ENCODE measurements at regions not wholly inside any gene's neighbourhood (a gene's known extent, or its start where the extent isn't known, plus 50 kb on each side); places are given as distances from the start of the nearest gene placed in this dataset.
"Not testable (repeated sequence)": the region's sequence is repeated elsewhere in the genome, so short reads cannot be mapped to it uniquely, and the experiment has no call there.

GRCh38 chr10:120047926-120048325 is 155.4 kb downstream of the SEC23IP start:
- DNase-seq (ENCODE audit: low read depth in 2 of 3, low spot score in 2 of 3), result no peak

- DNase-seq (ENCODE audit: low read depth in 2 of 3, low spot score in 2 of 3), result no peak
These were observed 155.9 kb downstream of the SEC23IP start for GRCh38 chr10:120048391-120048790.

GRCh38 chr10:120051671-120052070 is 159.1 kb downstream of the SEC23IP start:
- no peak for DNase-seq (ENCODE audit: low read depth in 2 of 3, low spot score in 2 of 3)

DNA sequence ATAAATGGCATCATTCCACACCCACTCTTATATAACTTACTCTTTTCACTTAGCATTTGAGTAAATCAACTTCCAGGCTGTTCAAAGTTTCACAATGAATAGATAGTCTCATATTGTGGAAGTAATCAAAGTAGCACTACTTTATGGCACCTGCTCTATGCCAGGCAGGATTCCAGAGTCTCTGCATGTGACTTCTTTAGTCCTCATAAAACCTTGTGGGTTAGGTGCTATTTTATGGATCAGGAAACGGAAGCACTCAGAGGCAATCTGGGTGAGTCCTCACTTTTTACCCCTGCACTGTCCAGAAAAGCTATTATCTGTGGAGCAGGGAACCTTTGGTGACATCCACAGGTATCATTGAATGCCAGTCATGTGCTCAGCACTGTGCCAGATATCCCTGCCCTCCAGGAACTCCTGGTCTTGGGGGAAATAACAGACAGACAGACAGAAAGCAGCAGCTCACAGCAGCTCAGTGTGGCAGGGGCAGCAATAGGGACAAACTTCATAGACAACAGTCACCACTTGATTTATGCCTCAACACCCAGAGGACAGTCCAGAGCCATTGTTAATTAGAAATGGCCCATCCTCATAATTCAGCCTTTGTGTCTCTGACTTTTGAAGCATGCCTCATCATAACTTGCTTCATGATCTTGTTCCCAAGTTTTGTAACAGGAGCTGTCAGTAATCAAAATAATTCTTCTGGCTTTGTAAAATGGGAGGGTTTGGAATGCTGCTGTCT is 160.6 kb downstream of the SEC23IP start:
- no peak for DNase-seq (ENCODE audit: low read depth in 2 of 3, low spot score in 2 of 3)

DNA sequence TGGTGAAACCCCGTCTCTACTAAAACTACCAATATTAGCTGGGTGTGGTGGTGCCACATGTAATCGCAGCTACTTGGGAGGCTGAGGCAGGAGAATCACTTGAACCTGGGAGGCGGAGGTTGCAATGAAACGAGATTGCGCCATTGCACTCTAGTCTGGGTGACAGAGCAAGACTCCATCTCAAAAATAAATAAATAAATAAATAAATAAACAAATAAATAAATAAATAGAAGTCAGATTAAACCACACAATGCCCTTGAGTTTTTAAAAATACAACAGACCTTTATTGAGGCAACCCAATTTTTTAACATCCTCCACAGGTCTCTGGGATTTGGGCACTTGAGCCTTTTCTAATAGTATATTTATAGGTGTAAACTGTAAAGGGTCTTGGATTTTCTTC is 167.3 kb downstream of the SEC23IP start:
- not testable (repeated sequence) for DNase-seq (ENCODE audit: low read depth in 2 of 3, low spot score in 2 of 3)

- no peak for DNase-seq (ENCODE audit: low read depth in 2 of 3, low spot score in 2 of 3)
These were observed 174.9 kb downstream of the SEC23IP start for GRCh38 chr10:120067427-120067826.

DNA sequence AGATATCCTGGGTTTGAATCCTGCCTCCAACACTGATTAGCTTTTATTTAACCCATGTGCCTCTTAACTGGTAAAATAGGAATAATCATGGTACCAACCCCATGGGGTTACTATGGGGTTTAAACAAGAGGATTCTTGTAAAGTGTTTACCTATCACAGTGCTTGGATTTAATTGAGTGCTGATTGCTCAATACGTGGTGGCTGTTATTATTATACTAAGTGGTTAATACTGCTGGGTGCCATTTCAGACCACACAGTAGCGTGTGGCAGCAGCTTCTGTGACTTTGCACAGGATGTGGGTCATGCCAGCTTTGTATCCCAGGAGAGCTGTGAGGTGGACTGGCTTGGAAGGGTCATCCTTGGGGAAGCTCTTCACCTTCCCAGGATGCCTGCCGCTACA is 177.2 kb downstream of the SEC23IP start:
- DNase-seq (ENCODE audit: low read depth in 2 of 3, low spot score in 2 of 3), result no peak

DNA sequence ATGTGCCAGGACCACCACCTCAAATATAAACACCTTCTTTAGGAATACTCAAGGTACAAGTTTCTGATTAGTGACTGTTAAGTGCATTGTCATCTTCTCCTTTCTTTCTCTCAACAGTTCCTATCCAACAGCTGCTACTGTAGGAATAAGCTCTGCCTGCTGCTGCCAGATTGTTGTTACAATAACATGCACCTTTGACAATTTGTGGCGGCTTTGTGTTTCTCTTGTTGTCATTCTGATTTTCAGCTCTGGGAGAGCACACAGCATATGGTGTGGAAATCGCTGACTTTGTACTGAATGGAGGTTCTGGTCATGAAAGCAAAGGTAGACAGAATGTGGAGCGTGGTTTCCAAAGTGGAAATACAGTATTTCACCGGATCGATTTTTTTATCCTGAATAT is 182.8 kb downstream of the SEC23IP start:
- DNase-seq (ENCODE audit: low read depth in 2 of 3, low spot score in 2 of 3), result no peak

- DNase-seq (ENCODE audit: low read depth in 2 of 3, low spot score in 2 of 3), result no peak
These were observed 184.6 kb downstream of the SEC23IP start for GRCh38 chr10:120076996-120077706.

DNA sequence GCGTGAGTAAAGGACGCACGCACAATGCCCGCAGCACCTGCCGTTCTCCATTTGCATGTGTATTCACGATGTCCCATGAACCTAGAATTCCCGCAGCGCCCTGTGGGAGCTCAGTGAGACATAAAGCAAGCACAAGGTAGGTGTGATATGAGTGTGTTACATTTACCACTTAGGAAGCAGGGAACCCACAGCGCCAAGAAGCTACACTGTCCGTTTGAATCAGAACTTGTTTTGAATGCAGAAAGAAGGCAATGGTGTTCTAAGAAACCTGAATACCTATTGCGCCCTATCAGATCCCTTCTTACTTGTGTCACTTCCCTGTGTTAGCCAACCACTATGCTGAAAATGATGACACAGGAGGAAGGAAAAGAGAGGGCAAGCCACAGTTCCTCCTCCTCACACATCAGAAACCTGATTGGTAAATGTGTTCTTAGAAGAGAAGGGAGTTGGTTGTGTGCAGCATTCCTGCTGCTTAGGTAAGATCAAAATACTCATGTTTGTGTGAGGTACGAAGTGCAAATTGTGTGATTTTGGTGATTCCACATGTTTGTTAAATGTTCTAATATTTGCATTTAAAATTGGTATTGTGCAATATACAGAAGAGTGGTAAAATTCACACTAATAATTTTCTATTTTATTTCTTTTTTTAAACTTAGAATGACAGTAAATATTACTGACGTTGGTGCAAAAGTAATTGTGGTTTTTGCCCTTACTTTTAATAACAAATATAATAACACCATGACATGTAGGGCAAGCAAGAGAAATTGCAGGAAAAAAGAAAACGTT is 185.4 kb downstream of the SEC23IP start:
- no peak for DNase-seq (ENCODE audit: low read depth in 2 of 3, low spot score in 2 of 3)

- DNase-seq (ENCODE audit: low read depth in 2 of 3, low spot score in 2 of 3), result no peak
These were observed 192.7 kb downstream of the SEC23IP start for GRCh38 chr10:120085096-120085796.

DNA sequence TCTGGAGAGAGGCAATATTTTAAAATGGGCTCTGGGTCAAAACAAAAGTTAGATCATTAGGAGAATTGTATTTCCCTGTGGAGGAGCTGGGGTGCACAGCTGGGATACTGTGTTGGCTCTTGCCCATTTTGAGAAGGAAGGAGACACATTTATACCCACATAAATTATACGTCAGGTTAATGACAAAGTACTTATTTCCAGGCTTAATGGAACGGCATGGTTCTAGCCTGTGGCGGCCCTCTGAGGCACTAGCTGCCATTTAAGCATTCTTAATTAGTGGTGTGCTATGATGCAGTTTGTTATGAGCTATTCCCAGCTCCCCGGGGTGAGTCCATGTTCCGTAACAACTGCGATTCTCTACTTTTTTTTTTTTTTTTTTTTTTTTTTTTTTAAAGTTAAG is 193.5 kb downstream of the SEC23IP start:
- no peak for DNase-seq (ENCODE audit: low read depth in 2 of 3, low spot score in 2 of 3)

GRCh38 chr10:120087109-120087508 is 194.6 kb downstream of the SEC23IP start:
- no peak for DNase-seq (ENCODE audit: low read depth in 2 of 3, low spot score in 2 of 3)

GRCh38 chr10:120095875-120096274 is 203.3 kb downstream of the SEC23IP start:
- DNase-seq (ENCODE audit: low read depth in 2 of 3, low spot score in 2 of 3), result no peak

DNA sequence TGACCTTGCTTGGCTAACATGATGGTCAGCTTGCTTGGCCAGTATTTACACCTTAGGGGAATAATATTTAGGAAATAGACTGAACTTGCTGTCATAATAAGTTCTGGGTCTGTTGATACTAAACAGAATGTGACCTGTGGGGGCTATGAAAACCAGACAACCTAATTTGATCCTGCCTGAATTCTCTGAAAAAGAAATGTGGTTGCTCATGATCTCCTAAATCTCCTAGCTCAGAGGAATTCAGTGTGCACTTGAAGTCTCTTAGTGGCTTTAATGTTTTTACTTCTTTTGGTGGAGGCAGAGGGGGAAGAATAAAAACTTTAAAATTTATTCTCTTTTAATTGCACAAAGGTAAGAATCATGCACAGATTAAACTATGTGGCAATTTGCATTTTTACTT is 205.2 kb downstream of the SEC23IP start:
- DNase-seq (ENCODE audit: low read depth in 2 of 3, low spot score in 2 of 3), result no peak

DNA sequence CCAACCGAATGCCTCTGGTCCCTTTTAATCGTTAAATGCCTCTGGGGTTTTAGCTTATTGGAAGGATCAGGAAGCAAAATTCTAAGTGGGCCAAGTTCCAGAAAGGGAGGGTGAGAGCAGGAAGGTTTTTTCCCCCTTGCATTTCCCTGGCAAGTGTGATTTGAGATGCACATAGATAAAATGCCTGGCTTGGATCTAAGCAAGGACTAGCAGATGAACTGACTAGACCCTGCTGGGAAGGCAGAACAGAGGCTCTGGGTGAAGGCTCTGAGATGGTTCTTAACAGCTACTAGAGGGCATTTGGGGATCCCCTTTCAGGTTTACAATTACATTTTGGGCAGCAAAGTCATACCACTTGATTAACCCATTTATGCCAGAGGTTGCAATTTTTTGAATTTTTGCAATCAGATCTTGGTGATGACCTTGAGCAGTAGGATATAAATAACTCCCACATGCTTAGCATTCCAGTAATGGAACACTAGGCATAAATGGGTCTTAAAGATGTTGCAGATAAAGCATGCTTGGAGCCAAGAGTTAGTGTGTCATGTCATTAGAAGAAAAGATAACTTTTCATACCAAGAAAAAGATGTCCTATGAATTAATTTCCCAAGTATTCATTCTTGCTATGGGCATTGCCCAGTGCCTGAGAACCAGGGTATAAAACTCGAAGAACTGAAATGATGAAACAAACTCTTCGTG is 205.9 kb downstream of the SEC23IP start:
- DNase-seq (ENCODE audit: low read depth in 2 of 3, low spot score in 2 of 3), result no peak

DNA sequence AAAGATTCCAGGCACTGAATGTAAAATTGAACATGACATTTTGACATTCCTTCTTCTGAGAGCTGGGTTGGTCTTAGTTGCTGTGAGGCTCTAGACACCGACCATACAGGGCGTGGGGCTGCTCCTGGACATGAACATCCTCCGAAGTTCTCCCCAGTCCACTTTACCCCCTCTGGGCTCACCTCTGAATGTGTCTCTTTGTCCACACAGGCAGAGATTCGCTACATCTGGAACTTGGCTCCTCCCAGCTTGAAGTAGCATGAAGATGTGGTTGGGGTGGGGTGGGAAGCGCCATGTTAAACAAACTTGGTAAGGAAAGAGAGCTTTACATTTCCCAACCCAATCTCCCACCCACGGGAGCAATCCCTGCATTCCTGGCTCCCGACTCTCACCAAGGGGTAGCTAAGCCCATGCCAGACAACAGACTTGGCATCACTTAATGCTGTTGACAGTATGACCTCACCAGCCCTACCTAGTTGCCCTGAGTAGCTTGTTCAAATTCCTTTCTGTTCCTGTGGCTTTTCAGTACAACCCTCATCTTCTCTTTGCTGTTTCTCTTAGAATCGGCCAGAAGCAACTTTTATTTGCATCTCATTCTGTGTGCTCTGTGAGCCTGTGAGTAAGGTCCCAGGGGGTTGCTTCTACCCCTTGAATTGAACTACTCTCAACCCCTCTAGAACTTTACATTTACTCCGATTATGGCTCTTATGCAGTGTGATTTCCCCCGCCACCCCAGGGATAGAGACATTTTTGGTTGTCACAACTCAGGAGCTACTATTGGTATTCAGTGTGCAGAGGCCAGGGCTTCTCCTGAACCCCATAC is 211.4 kb downstream of the SEC23IP start:
- DNase-seq (ENCODE audit: low read depth in 2 of 3, low spot score in 2 of 3), result no peak

DNA sequence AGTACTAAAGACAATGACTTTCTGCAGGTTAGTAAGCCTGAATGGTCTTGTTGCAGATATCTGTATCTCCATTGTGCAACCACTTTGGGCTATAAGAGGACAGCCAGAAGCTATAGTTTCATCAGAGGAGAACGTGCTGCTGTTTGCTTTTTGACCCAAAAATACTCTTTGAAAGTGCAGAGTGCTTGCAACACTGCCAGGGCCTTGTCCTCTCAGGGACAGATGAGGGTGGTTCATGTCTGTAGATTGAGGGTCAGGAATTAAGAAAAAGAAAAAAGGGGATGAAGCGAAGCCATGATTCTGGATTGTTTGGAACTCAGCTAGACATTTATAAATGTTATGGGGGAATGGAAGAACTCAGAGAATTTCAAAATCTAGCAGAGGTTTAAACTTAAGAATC is 212.5 kb downstream of the SEC23IP start:
- no peak for DNase-seq (ENCODE audit: low read depth in 2 of 3, low spot score in 2 of 3)

DNA sequence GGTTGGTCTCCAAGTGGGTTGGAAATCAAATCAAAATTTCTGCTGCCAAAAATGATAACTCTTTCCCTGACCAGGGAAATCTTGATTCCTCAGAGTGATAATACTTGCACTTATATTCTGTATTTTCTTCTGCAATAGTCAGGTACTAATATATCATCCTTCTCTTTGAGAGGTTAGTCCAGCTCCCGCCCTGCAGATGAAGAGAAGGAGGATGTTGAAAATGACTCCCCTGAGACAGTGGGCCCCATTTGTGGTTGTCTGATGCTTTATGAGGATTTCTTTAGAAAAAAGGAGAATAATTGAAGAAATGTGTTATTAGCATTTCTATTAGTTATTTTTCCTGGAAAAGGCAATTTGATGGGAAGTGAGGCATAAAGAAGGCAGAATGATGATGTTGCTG is 213.0 kb downstream of the SEC23IP start:
- no peak for DNase-seq (ENCODE audit: low read depth in 2 of 3, low spot score in 2 of 3)

GRCh38 chr10:120108916-120109315 is 216.4 kb downstream of the SEC23IP start:
- DNase-seq (ENCODE audit: low read depth in 2 of 3, low spot score in 2 of 3), result no peak

Measured in activated CD8-positive, alpha-beta memory T cell treated with anti-CD3 and anti-CD28 coated beads for 48 hours (primary cell).